ENCODE measurements at regions not wholly inside any gene's neighbourhood (a gene's known extent, or its start where the extent isn't known, plus 50 kb on each side); places are given as distances from the start of the nearest gene placed in this dataset.

DNA sequence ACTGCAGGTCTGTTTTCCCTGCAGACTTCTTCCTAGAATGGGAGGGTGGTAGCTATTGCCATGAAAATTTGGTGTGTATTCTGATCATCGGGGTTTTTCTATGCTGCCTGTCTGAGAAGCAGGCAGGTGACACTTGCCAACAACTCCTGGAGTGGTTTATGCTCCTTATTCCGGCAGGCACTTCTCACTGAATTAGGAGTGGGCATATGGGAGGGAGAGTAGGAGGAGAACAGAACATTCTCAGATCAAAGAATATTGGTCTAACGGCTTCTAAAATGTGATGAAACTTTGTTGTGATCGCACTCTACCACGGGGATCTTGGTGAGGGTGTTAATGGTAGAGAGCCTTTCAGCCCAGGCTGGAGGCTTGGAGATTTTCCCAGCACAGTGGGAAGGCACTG lies 480.8 kb downstream of the PLCL1 start:
- TF ChIP-seq SETDB1 (IDR thresholded peaks at IDR 0.05; ENCODE audit: low read length) (no peak), STAT5B (CRISPR knock-in tag; IDR thresholded peaks at IDR 0.05) (no peak)
